Lower leg skin (tissue), 3 donors: ENCODE measurements at regions not wholly inside any gene's neighbourhood (a gene's known extent, or its start where the extent isn't known, plus 50 kb on each side); places are given as distances from the start of the nearest gene placed in this dataset.
"Not testable (repeated sequence)": the region's sequence is repeated elsewhere in the genome, so short reads cannot be mapped to it uniquely, and the experiment has no call there.

Experiments
- POLR2A ChIP-seq, 2 donors: fragments of 450-650 bp; IDR thresholded peaks; one replicate each; pipeline ENCODE4 v1.6.1; 2016 to 2017; ENCODE audit warnings: antibody characterized with exemption in 2 of 2, mild to moderate bottlenecking in 1 of 2, moderate library complexity in 1 of 2
- TF ChIP-seq, protein P1 (sequence below), 3 donors: fragments of 450-650 bp; IDR thresholded peaks; one replicate each; pipeline ENCODE4 v1.5.1; 2016; ENCODE audit warnings: antibody characterized with exemption in 3 of 3, mild to moderate bottlenecking in 3 of 3, moderate library complexity in 2 of 3

DNA sequence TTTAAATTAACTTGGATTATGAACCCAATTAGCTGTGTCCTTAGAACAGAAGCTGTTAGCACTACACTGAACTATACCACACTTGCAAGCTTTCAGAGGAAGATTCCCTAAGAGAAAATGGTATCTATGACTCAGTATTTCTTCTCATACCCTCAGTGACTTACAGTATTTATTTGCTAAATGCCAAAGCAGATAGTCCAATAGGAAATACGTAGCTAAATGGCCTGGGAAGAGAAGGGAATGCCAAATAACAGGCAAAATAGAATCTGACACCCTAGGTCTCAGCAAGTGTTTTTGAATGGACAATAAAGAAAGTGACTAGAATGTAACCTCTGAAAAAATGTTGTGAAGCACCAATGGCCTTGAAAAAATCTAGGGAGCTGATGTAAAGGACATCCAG, 570.8 kb downstream of the ZWINT start:
- TF ChIP-seq, protein P1, sequence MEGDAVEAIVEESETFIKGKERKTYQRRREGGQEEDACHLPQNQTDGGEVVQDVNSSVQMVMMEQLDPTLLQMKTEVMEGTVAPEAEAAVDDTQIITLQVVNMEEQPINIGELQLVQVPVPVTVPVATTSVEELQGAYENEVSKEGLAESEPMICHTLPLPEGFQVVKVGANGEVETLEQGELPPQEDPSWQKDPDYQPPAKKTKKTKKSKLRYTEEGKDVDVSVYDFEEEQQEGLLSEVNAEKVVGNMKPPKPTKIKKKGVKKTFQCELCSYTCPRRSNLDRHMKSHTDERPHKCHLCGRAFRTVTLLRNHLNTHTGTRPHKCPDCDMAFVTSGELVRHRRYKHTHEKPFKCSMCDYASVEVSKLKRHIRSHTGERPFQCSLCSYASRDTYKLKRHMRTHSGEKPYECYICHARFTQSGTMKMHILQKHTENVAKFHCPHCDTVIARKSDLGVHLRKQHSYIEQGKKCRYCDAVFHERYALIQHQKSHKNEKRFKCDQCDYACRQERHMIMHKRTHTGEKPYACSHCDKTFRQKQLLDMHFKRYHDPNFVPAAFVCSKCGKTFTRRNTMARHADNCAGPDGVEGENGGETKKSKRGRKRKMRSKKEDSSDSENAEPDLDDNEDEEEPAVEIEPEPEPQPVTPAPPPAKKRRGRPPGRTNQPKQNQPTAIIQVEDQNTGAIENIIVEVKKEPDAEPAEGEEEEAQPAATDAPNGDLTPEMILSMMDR (IDR thresholded peaks at IDR 0.05): not testable (repeated sequence)
- not testable (repeated sequence) for TF ChIP-seq POLR2A (IDR thresholded peaks at IDR 0.05)
